H1 (cell line): ENCODE measurements at regions not wholly inside any gene's neighbourhood (a gene's known extent, or its start where the extent isn't known, plus 50 kb on each side); places are given as distances from the start of the nearest gene placed in this dataset.

ENCODE experiments used
- CTCF ChIA-PET: fragments of 300-600 bp; sonication (Branson Sonifier 250); formaldehyde crosslinking; loops from one replicate; lab custom pipeline; 2021; ENCODE audit not compliant: partially characterized antibody; lab: Charles Lee
- POLR2A ChIA-PET: fragments of 300-600 bp; sonication (Branson Sonifier 250); formaldehyde crosslinking; loops from one replicate; lab custom pipeline; 2021; ENCODE audit warnings: inconsistent platforms; ENCODE audit not compliant: partially characterized antibody; lab: Charles Lee
- DNase-seq, 2 experiments: peaks; one replicate each; pipeline versions ENCODE4 v3.0.0 to v3.0.0-alpha.2; 2010 to 2022; ENCODE audit warnings: low spot score in 2 of 2, low read depth in 1 of 2, mixed read lengths in 1 of 2
- FAIRE-seq: peaks from 2 replicates; lab custom pipeline; 2011; peaks lifted over from hg19 to GRCh38; lab: Jason Lieb, UNC
- H2AFZ ChIP-seq: 2 replicates; pipeline ENCODE4 v1.8.1; 2012; ENCODE audit warnings: low read length, inconsistent platforms
- H2AK5ac ChIP-seq: 2 replicates; pipeline ENCODE4 v1.6.1; 2013; ENCODE audit warnings: low read depth, low read length
- H2BK120ac ChIP-seq: replicated peaks from 2 replicates; pipeline ENCODE3; 2013; ENCODE audit warnings: low read depth, low read length, inconsistent platforms
- H2BK12ac ChIP-seq: 2 replicates; pipeline ENCODE4 v1.6.1; 2013; ENCODE audit warnings: low read depth, low read length
- H2BK15ac ChIP-seq: 2 replicates; pipeline ENCODE4 v1.6.1; 2013; ENCODE audit warnings: low read length
- H2BK20ac ChIP-seq: 2 replicates; pipeline ENCODE4 v1.6.1; 2013; ENCODE audit warnings: low read length
- H2BK5ac ChIP-seq: 2 replicates; pipeline ENCODE4 v1.6.1; 2013; ENCODE audit warnings: low read depth, low read length
- H3K14ac ChIP-seq: 2 replicates; pipeline ENCODE4 v1.6.1; 2013; ENCODE audit warnings: inconsistent platforms; ENCODE audit not compliant: insufficient read length
- H3K18ac ChIP-seq: 2 replicates; pipeline ENCODE4 v1.6.1; 2013; ENCODE audit warnings: low read length; ENCODE audit errors: extremely low read depth
- H3K23ac ChIP-seq: 2 replicates; pipeline ENCODE4 v1.6.1; 2013; ENCODE audit warnings: inconsistent platforms; ENCODE audit not compliant: insufficient read length
- H3K23me2 ChIP-seq: 2 replicates; pipeline ENCODE4 v1.6.1; 2013; ENCODE audit warnings: low read depth, low read length
- H3K27ac ChIP-seq: 2 replicates; pipeline ENCODE4 v1.6.1; 2011; ENCODE audit warnings: low read depth, low read length, inconsistent platforms
- H3K27me3 ChIP-seq, 4 experiments: replicated peaks in 1 of 4; 1 replicate in 1 of 4; 2 replicates in 3 of 4; pipeline versions ENCODE4 v1.6.1 to v1.8.1; 2011 to 2013; ENCODE audit warnings: low read length in 3 of 4, mild to moderate bottlenecking in 3 of 4, inconsistent platforms in 2 of 4, mixed read lengths in 2 of 4, moderate library complexity in 1 of 4; ENCODE audit not compliant: control insufficient read depth in 3 of 4, insufficient read depth in 3 of 4; ENCODE audit errors: extremely low read depth in 1 of 4
- H3K36me3 ChIP-seq, 4 experiments: 2 replicates each; pipeline versions ENCODE4 v1.6.1 to v1.8.1; 2011 to 2013; ENCODE audit warnings: mild to moderate bottlenecking in 4 of 4, low read length in 3 of 4, moderate library complexity in 2 of 4, control low read depth in 1 of 4, inconsistent platforms in 1 of 4; ENCODE audit not compliant: insufficient read depth in 4 of 4, control insufficient read depth in 2 of 4
- H3K4ac ChIP-seq: replicated peaks from 2 replicates; pipeline ENCODE3; 2013; ENCODE audit warnings: low read length, low read depth, mixed read lengths, inconsistent platforms; ENCODE audit not compliant: insufficient read length
- H3K4me1 ChIP-seq, 4 experiments: replicated peaks in 1 of 4; 1 replicate in 1 of 4; 2 replicates in 3 of 4; pipeline versions ENCODE4 v1.6.1 to v1.8.1; 2011 to 2013; ENCODE audit warnings: low read length in 3 of 4, inconsistent platforms in 2 of 4, mixed read lengths in 1 of 4; ENCODE audit not compliant: insufficient read depth in 4 of 4, control insufficient read depth in 3 of 4
- H3K4me2 ChIP-seq, 2 experiments: 2 replicates each; pipeline versions ENCODE4 v1.6.1 to v1.8.1; 2011 to 2013; ENCODE audit warnings: low read depth in 2 of 2, low read length in 2 of 2, control low read depth in 1 of 2, inconsistent platforms in 1 of 2, mild to moderate bottlenecking in 1 of 2; ENCODE audit not compliant: insufficient read depth in 1 of 2
- H3K4me3 ChIP-seq, 4 experiments: fragments of 200-600, 300-600 bp in 1 of 4; sonication (generic), shearing (Covaris generic), sonication (Bioruptor Twin) in 1 of 4; 2 replicates each; pipeline versions ENCODE4 v1.5.1 to v1.8.1; 2011 to 2016; ENCODE audit warnings: low read length in 4 of 4, low read depth in 3 of 4, control low read depth in 2 of 4, inconsistent platforms in 2 of 4, mild to moderate bottlenecking in 2 of 4, mixed read lengths in 1 of 4, moderate library complexity in 1 of 4; ENCODE audit not compliant: insufficient read depth in 2 of 4; ENCODE audit errors: extremely low read depth in 1 of 4
- H3K56ac ChIP-seq: replicated peaks from 2 replicates; pipeline ENCODE3; 2013; ENCODE audit warnings: low read depth, mild to moderate bottlenecking, mixed read lengths, low read length, inconsistent platforms; ENCODE audit not compliant: insufficient read length
- H3K79me1 ChIP-seq: 2 replicates; pipeline ENCODE4 v1.6.1; 2013; ENCODE audit warnings: low read depth, low read length, control low read depth
- H3K79me2 ChIP-seq, 2 experiments: 2 replicates each; pipeline versions ENCODE4 v1.6.1 to v1.8.1; 2012 to 2013; ENCODE audit warnings: low read length in 2 of 2, mild to moderate bottlenecking in 2 of 2, inconsistent platforms in 1 of 2; ENCODE audit not compliant: insufficient read depth in 2 of 2, control insufficient read depth in 1 of 2
- H3K9ac ChIP-seq, 4 experiments: replicated peaks in 1 of 4; 1 replicate in 1 of 4; 2 replicates in 3 of 4; pipeline versions ENCODE4 v1.6.1 to v1.8.1; 2011 to 2013; ENCODE audit warnings: low read depth in 3 of 4, low read length in 3 of 4, control low read depth in 2 of 4, mild to moderate bottlenecking in 2 of 4, moderate library complexity in 2 of 4, inconsistent platforms in 1 of 4; ENCODE audit errors: extremely low read depth in 1 of 4
- H3K9me3 ChIP-seq, 2 experiments: 2 replicates each; pipeline versions ENCODE4 v1.6.1 to v1.8.1; 2012 to 2013; ENCODE audit warnings: mild to moderate bottlenecking in 2 of 2, moderate library complexity in 2 of 2, control low read depth in 1 of 2, inconsistent platforms in 1 of 2, low read depth in 1 of 2, low read length in 1 of 2, mixed read lengths in 1 of 2; ENCODE audit not compliant: insufficient read depth in 2 of 2
- H4K20me1 ChIP-seq, 2 experiments: replicated peaks in 1 of 2; 2 replicates each; pipeline versions ENCODE3 to v1.8.1; 2011 to 2013; ENCODE audit warnings: inconsistent platforms in 2 of 2, low read length in 2 of 2, mild to moderate bottlenecking in 1 of 2; ENCODE audit not compliant: insufficient read depth in 2 of 2, control insufficient read depth in 1 of 2
- H4K5ac ChIP-seq: 2 replicates; pipeline ENCODE4 v1.6.1; 2013; ENCODE audit warnings: low read length, low read depth, mixed read lengths, inconsistent platforms; ENCODE audit not compliant: insufficient read length
- H4K8ac ChIP-seq: 2 replicates; pipeline ENCODE4 v1.8.0; 2013; ENCODE audit warnings: mild to moderate bottlenecking, moderate library complexity, low read length, inconsistent platforms; ENCODE audit not compliant: insufficient read depth; ENCODE audit errors: extremely low read depth
- H4K91ac ChIP-seq: replicated peaks from 2 replicates; pipeline ENCODE3; 2013; ENCODE audit warnings: low read length, mixed read lengths, inconsistent platforms; ENCODE audit not compliant: insufficient read length
- JUN ChIP-seq: IDR thresholded peaks from 2 replicates; pipeline ENCODE4 v1.6.1; 2011; ENCODE audit warnings: low read depth, mild to moderate bottlenecking, improper control_type of control experiment, low read length
- POLR2AphosphoS5 ChIP-seq: IDR thresholded peaks from 2 replicates; pipeline ENCODE4 v1.6.1; 2011; ENCODE audit warnings: low read depth, low read length
- WGBS, 2 experiments: shearing (Covaris generic) in 1 of 2; methylation state at CpG; one replicate each; pipeline versions ENCODE4 v1.1.6 to v1.1.7; 2013 to 2015; ENCODE audit warnings: low lambda C conversion rate in 2 of 2, mixed read lengths in 2 of 2, inconsistent platforms in 1 of 2, low coverage in 1 of 2, missing lambda C conversion rate in 1 of 2; ENCODE audit not compliant: insufficient replicate concordance in 2 of 2, insufficient coverage in 1 of 2, insufficient read length in 1 of 2; ENCODE audit errors: extremely low coverage in 1 of 2, missing lambda C conversion rate in 1 of 2; 5-methylcytosine and 5-hydroxymethylcytosine counted together

GRCh38 chr12:92206011-92206410, 60.4 kb upstream of the BTG1 start:
- no peaks in the 10 kb centered on the region for H3K36me3 ChIP-seq
- H2BK120ac ChIP-seq: no peak overlapping the region
- H2AK5ac ChIP-seq: no peak overlapping the region
- H3K27ac ChIP-seq: no peak overlapping the region
- no peak overlapping the region for H3K4ac ChIP-seq
- ChIA-PET CTCF (interaction anchor here (1.4 kb wide), 1 partner anchor 202 kb away, joined by 3 read pairs; no protein-coding TSS in a partner anchor), POLR2A (interaction anchor here (0.6 to 1.3 kb wide), 2 partner anchors 61 to 521 kb away, joined by 3 to 6 read pairs; no protein-coding TSS in a partner anchor)
- H3K14ac ChIP-seq: no peak overlapping the region
- no peaks in the 10 kb centered on the region for H3K9me3 ChIP-seq
- H2BK5ac ChIP-seq: no peak overlapping the region
- no peak overlapping the region for H4K8ac ChIP-seq
- WGBS, 2 experiments: 96% methylated on average over 1 of the region's 1 CpG; no CpG with 5 or more reads in 1 of the 2 experiments
- H2BK20ac ChIP-seq: no peak overlapping the region
- H2BK15ac ChIP-seq: no peak overlapping the region
- no peak overlapping the region for H4K5ac ChIP-seq
- H3K4me3 ChIP-seq: no peak overlapping the region
- H3K23ac ChIP-seq: no peak overlapping the region
- H2AFZ ChIP-seq: no peak overlapping the region
- H3K56ac ChIP-seq: no peak overlapping the region
- no peaks in the 10 kb centered on the region for H3K79me2 ChIP-seq
- no peaks in the 10 kb centered on the region for H3K27me3 ChIP-seq
- H3K4me1 ChIP-seq: no peaks in the 10 kb centered on the region
- no peak overlapping the region for H4K91ac ChIP-seq
- H4K20me1 ChIP-seq: no peaks in the 10 kb centered on the region
- TF ChIP-seq POLR2AphosphoS5: no peak
- no peak for TF ChIP-seq JUN
- TF ChIP-seq, all 59 proteins: peak for 0
- H3K23me2 ChIP-seq: no peaks in the 10 kb centered on the region
- H3K18ac ChIP-seq: no peak overlapping the region
- no peak for DNase-seq
- H3K9ac ChIP-seq: no peak overlapping the region
- no peak overlapping the region for H2BK12ac ChIP-seq
- H3K4me2 ChIP-seq: no peak overlapping the region
- no peak for FAIRE-seq
- no peaks in the 10 kb centered on the region for H3K79me1 ChIP-seq
